Nephron (organoid): ENCODE measurements at regions not wholly inside any gene's neighbourhood (a gene's known extent, or its start where the extent isn't known, plus 50 kb on each side); places are given as distances from the start of the nearest gene placed in this dataset.

Source experiments
- H3K27ac Mint-ChIP-seq, 3 experiments: 2 replicates each; pipeline ENCODE4 v1.8.0; 2020; ENCODE audit warnings: mixed read lengths in 3 of 3, mild to moderate bottlenecking in 2 of 3, moderate library complexity in 1 of 3
- H3K27me3 Mint-ChIP-seq: 2 replicates; pipeline ENCODE4 v1.8.0; 2021; ENCODE audit warnings: low read depth, mild to moderate bottlenecking, moderate library complexity, mixed read lengths
- H3K36me3 Mint-ChIP-seq: 2 replicates; pipeline ENCODE4 v1.8.0; 2020; ENCODE audit warnings: low read depth, mixed read lengths
- H3K4me1 Mint-ChIP-seq: 2 replicates; pipeline ENCODE4 v1.8.0; 2020; ENCODE audit warnings: mixed read lengths
- H3K4me3 Mint-ChIP-seq, 3 experiments: 2 replicates each; pipeline ENCODE4 v1.8.0; 2020; ENCODE audit warnings: mild to moderate bottlenecking in 3 of 3, mixed read lengths in 3 of 3, moderate library complexity in 2 of 3
- H3K9me3 Mint-ChIP-seq: 2 replicates; pipeline ENCODE4 v1.8.0; 2020; ENCODE audit warnings: mixed read lengths
- TF ChIP-seq, protein P1 (sequence below), 3 experiments: fragments of 200-600 bp; sonication (generic); IDR thresholded peaks; one replicate each; pipeline ENCODE4 v1.5.0; 2021; ENCODE audit warnings: antibody characterized with exemption in 3 of 3; ENCODE audit not compliant: unreplicated experiment in 3 of 3

DNA sequence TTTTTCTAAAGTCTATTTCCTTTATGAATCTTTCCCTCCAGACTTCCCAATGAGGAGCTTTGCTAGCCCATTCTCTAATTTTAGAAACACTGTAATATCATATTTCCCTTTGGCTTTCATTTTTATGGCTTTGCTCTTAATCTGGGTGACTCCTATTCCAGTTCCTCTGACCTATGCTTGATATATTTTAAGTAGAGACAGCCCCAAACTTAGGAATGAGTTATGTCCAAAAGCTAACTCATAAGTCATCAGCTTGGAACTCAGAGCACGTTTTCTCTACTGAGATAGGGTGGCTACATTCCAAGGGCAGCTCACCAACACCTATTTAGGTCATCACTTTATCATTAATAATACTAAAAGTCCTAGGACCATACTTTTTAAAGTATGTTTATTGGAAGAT lies 77.8 kb downstream of the OR13H1 start:
- Mint-ChIP-seq H3K27ac (peak overlapping the region in 1 of 3 experiments; percentile 9), H3K4me1 (peaks cover 51% of the 10 kb centered on the region), H3K36me3 (no peaks in the 10 kb centered on the region), H3K9me3 (peaks cover 2% of the 10 kb centered on the region), H3K27me3 (no peaks in the 10 kb centered on the region), H3K4me3 (no peak overlapping the region)
- TF ChIP-seq, protein P1, sequence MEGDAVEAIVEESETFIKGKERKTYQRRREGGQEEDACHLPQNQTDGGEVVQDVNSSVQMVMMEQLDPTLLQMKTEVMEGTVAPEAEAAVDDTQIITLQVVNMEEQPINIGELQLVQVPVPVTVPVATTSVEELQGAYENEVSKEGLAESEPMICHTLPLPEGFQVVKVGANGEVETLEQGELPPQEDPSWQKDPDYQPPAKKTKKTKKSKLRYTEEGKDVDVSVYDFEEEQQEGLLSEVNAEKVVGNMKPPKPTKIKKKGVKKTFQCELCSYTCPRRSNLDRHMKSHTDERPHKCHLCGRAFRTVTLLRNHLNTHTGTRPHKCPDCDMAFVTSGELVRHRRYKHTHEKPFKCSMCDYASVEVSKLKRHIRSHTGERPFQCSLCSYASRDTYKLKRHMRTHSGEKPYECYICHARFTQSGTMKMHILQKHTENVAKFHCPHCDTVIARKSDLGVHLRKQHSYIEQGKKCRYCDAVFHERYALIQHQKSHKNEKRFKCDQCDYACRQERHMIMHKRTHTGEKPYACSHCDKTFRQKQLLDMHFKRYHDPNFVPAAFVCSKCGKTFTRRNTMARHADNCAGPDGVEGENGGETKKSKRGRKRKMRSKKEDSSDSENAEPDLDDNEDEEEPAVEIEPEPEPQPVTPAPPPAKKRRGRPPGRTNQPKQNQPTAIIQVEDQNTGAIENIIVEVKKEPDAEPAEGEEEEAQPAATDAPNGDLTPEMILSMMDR (IDR thresholded peaks at IDR 0.05; ENCODE audit: unreplicated experiment in 3 of 3): no peak

DNA sequence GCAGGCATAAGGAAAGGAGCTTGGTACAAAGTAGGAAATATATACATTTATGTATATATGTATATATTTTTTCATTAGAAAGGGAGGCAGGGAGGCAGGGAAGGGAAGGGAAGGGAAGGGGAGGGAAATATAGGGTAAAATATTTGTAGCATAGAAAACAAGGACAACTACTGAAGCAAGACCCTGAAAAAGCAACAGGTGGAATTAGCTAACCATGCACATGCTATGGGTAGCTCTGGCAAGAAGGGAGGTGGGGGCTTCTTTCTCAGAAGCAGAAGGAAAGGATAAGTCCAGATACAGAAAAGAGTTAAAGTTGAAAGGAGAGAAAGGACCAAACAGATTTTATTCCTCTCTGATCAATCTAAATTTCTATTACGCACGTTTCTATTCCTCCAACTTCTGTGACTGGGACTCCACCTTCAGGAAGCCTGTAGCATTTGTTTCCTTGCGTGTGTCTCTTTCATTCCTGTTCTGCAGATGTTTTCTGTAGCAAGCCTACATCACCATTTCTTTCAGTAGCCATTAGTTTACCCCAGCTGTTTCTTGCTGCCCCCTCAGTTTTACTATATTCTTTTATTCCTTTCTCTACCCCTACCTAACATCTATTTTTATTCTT lies 82.9 kb downstream of the OR13H1 start:
- H3K36me3 Mint-ChIP-seq: no peaks in the 10 kb centered on the region
- H3K9me3 Mint-ChIP-seq: no peaks in the 10 kb centered on the region
- H3K27ac Mint-ChIP-seq: no peak overlapping the region
- TF ChIP-seq, protein P1 (IDR thresholded peaks at IDR 0.05; ENCODE audit: unreplicated experiment in 3 of 3): peak; percentile 65 to 71 (median 68)
- peaks cover 25% of the 10 kb centered on the region for H3K4me1 Mint-ChIP-seq
- H3K4me3 Mint-ChIP-seq: no peak overlapping the region
- peaks cover 5% of the 10 kb centered on the region for H3K27me3 Mint-ChIP-seq

DNA sequence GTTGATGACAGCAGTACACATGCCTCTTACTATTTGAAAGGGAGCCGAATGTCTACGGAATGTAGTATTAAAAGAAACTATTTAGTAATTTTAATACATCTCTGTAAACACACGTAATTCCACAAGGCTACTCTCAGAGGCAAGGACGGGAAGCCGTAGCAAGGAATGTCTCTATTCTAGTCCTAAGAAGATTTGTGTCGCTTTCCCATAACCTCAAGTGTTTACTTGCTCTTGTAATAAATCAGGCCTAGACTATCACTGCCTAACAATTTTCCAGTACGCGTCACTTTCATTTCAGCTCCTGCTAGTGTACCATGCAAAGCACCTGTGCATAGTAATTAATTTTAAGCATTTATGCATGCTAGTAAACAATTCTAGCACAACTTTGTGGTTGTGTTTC lies 86.7 kb downstream of the OR13H1 start:
- Mint-ChIP-seq H3K9me3 (no peaks in the 10 kb centered on the region), H3K4me3 (no peak overlapping the region), H3K27ac (no peak overlapping the region), H3K27me3 (peaks cover 10% of the 10 kb centered on the region), H3K36me3 (no peaks in the 10 kb centered on the region), H3K4me1 (peaks cover 12% of the 10 kb centered on the region)
- TF ChIP-seq, protein P1 (IDR thresholded peaks at IDR 0.05; ENCODE audit: unreplicated experiment in 3 of 3): no peak

DNA sequence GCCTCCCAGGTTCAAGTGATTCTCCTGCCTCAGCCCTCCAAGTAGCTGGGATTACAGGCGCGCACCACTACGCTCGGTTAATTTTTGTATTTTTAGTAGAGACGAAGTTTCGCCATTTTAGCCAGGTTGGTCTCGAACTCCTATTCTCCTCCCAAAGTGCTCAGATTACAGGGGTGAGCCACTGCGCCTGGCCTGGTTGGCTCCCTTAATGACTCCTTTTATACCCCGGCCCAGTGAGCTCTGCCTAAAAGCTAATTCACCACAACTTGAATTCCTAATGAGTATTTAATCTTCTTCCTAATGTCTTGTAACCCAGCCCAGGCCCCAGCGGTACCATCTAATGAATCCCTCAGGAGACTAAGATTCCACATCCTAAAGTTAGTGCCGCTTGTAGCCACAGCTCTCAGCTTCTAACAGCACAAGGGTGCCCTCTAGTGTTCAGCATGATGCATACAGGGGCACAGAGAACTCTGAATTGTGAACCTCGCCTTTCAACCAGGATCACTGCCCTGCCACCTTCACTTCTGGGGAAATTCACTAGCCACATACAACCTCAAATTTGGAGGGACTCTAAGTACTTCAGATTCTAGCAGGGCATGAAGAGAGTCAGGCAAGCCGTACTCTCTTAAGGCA lies 89.5 kb downstream of the OR13H1 start:
- TF ChIP-seq, protein P1 (IDR thresholded peaks at IDR 0.05; ENCODE audit: unreplicated experiment in 3 of 3): peak; percentile 91 to 92 (median 92)
- H3K9me3 Mint-ChIP-seq: no peaks in the 10 kb centered on the region
- H3K27me3 Mint-ChIP-seq: peaks cover 14% of the 10 kb centered on the region
- H3K4me3 Mint-ChIP-seq: no peak overlapping the region
- no peaks in the 10 kb centered on the region for H3K4me1 Mint-ChIP-seq
- H3K27ac Mint-ChIP-seq: no peak overlapping the region
- no peaks in the 10 kb centered on the region for H3K36me3 Mint-ChIP-seq

DNA sequence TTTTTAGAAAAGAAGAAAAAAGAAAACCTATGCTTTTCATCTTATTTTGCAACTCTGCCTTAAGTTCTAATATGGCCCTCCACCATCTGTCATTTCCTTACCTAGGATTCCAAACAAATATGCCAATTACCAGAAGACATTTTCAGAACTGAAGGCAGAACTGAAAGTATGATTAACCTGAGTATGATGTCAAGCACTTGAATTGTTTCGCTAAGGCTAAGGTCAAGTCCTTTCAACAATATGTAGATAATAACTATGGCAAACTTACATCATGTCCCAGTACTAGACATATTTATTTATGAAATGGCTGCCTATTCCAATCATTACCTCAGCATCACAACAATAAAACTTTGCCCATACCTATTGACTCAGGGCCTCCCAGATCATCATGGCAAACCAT lies 91.0 kb downstream of the OR13H1 start:
- Mint-ChIP-seq H3K4me3 (no peak overlapping the region), H3K27me3 (peaks cover 14% of the 10 kb centered on the region), H3K27ac (no peak overlapping the region), H3K9me3 (no peaks in the 10 kb centered on the region), H3K36me3 (no peaks in the 10 kb centered on the region), H3K4me1 (no peaks in the 10 kb centered on the region)
- TF ChIP-seq, protein P1 (IDR thresholded peaks at IDR 0.05; ENCODE audit: unreplicated experiment in 3 of 3): no peak

DNA sequence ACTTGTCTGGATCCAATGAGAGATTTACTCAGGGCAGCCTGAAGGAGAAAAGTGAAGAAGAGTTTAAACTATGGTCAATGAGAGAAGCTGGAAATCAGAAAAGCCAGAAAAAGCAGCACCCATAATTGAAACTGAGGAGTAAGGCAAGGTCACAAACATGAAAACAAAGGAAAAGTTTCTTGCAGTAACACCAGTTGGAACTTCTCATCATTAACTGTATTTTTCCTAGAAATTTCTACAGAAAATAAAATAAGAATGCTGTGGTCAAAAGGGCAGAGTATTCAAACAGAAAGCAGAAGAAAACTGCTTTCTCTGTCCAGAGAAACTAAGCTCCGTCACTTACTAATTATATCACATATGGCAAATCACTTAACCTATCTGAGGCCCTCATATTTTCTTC lies 102.2 kb downstream of the OR13H1 start:
- no peaks in the 10 kb centered on the region for H3K36me3 Mint-ChIP-seq
- TF ChIP-seq, protein P1 (IDR thresholded peaks at IDR 0.05; ENCODE audit: unreplicated experiment in 3 of 3): no peak
- no peak overlapping the region for H3K4me3 Mint-ChIP-seq
- H3K9me3 Mint-ChIP-seq: no peaks in the 10 kb centered on the region
- H3K27ac Mint-ChIP-seq: peak overlapping the region; percentile 78 to 85 (median 82)
- H3K4me1 Mint-ChIP-seq: peaks cover 10% of the 10 kb centered on the region
- peaks cover 7% of the 10 kb centered on the region for H3K27me3 Mint-ChIP-seq
